Stimulated activated CD4-positive, alpha-beta T cell treated with anti-CD3 and anti-CD28 coated beads, Interleukin-12 subunit alpha, Interleukin-12 subunit beta, amount 100 ng/mL, for 24 hours (primary cell): ENCODE measurements at regions not wholly inside any gene's neighbourhood (a gene's known extent, or its start where the extent isn't known, plus 50 kb on each side); places are given as distances from the start of the nearest gene placed in this dataset.

Experiments
- DNase-seq, 2 experiments: peaks; one replicate each; pipeline ENCODE4 v3.0.0-alpha.2; 2020; ENCODE audit warnings: low read depth in 2 of 2

GRCh38 chr17:68740555-68741447 lies 139.6 kb upstream of the FAM20A start:
- DNase-seq = no peak

- DNase-seq = no peak
Measured at GRCh38 chr17:68737761-68738443, 136.7 kb upstream of the FAM20A start.

- no peak for DNase-seq
Measured at GRCh38 chr17:68734931-68735330, 133.8 kb upstream of the FAM20A start.

- no peak for DNase-seq
Measured at GRCh38 chr17:68734187-68734900, 133.2 kb upstream of the FAM20A start.

- DNase-seq = no peak
Measured at GRCh38 chr17:68733241-68734176, 132.3 kb upstream of the FAM20A start.

- DNase-seq = no peak
Measured at GRCh38 chr17:68732301-68732749, 131.2 kb upstream of the FAM20A start.

- DNase-seq = no peak
Measured at GRCh38 chr17:68731465-68731864, 130.3 kb upstream of the FAM20A start.

GRCh38 chr17:68719431-68719830 lies 118.3 kb upstream of the FAM20A start:
- DNase-seq = no peak

GRCh38 chr17:68718926-68719325 lies 117.8 kb upstream of the FAM20A start:
- DNase-seq = no peak

GRCh38 chr17:68718465-68718864 lies 117.3 kb upstream of the FAM20A start:
- no peak for DNase-seq

- no peak for DNase-seq
Measured at GRCh38 chr17:68714676-68715075, 113.5 kb upstream of the FAM20A start.

GRCh38 chr17:68711858-68712257 lies 110.7 kb upstream of the FAM20A start:
- no peak for DNase-seq

- DNase-seq = no peak
Measured at GRCh38 chr17:68710976-68711375, 109.8 kb upstream of the FAM20A start.

GRCh38 chr17:68710035-68710780 lies 109.0 kb upstream of the FAM20A start:
- no peak for DNase-seq

GRCh38 chr17:68709461-68709860 lies 108.3 kb upstream of the FAM20A start:
- no peak for DNase-seq

GRCh38 chr17:68707031-68707430 lies 105.9 kb upstream of the FAM20A start:
- DNase-seq = no peak

- DNase-seq = no peak
Measured at GRCh38 chr17:68706356-68706920, 105.3 kb upstream of the FAM20A start.

- no peak for DNase-seq
Measured at GRCh38 chr17:68705714-68706076, 104.5 kb upstream of the FAM20A start.

- DNase-seq = no peak
Measured at GRCh38 chr17:68704871-68705713, 103.9 kb upstream of the FAM20A start.
